GM23338 (cell line): ENCODE measurements at regions not wholly inside any gene's neighbourhood (a gene's known extent, or its start where the extent isn't known, plus 50 kb on each side); places are given as distances from the start of the nearest gene placed in this dataset.

Experiments used
- ATAC-seq: fragments of 200-7000 bp; cut with Tn5 transposase; 3 replicates; pipeline ENCODE4 v1.9.1; 2020
- DNase-seq: peaks from one replicate; pipeline ENCODE4 v3.0.0-alpha.2; 2015; ENCODE audit warnings: low spot score
- H2AFZ ChIP-seq: fragments of 200-600 bp; sonication (generic); 2 replicates; pipeline ENCODE4 v1.8.0; 2016; ENCODE audit warnings: antibody characterized with exemption, mild to moderate bottlenecking, moderate library complexity
- H3F3A ChIP-seq: fragments of 200-600 bp; sonication (generic); replicated peaks from 2 replicates; pipeline ENCODE4 v1.8.0; 2017; ENCODE audit warnings: antibody characterized with exemption, mixed run types, low read depth
- H3K27ac ChIP-seq: fragments of 200-600 bp; sonication (generic); 2 replicates; pipeline ENCODE4 v1.6.1; 2016; ENCODE audit warnings: low read depth
- H3K27me3 ChIP-seq: fragments of 200-600 bp; sonication (generic); 2 replicates; pipeline ENCODE4 v1.8.0; 2016; ENCODE audit warnings: mild to moderate bottlenecking, mixed run types, moderate library complexity; ENCODE audit not compliant: insufficient read depth
- H3K36me3 ChIP-seq: fragments of 200-600 bp; sonication (generic); 2 replicates; pipeline ENCODE4 v1.8.0; 2016; ENCODE audit warnings: mild to moderate bottlenecking; ENCODE audit not compliant: insufficient read depth
- H3K4me1 ChIP-seq: fragments of 200-600 bp; sonication (generic); 2 replicates; pipeline ENCODE4 v1.8.0; 2016; ENCODE audit warnings: mild to moderate bottlenecking, moderate library complexity; ENCODE audit not compliant: insufficient read depth
- H3K4me2 ChIP-seq: fragments of 200-600 bp; sonication (generic); 2 replicates; pipeline ENCODE4 v1.7.1; 2017; ENCODE audit warnings: mixed run types
- H3K4me3 ChIP-seq: fragments of 200-600 bp; sonication (generic); 2 replicates; pipeline ENCODE4 v1.6.1; 2016; ENCODE audit warnings: mixed run types
- H3K79me2 ChIP-seq: fragments of 200-600 bp; sonication (generic); replicated peaks from 2 replicates; pipeline ENCODE4 v1.8.0; 2017; ENCODE audit warnings: mild to moderate bottlenecking; ENCODE audit not compliant: insufficient read depth
- H3K9me2 ChIP-seq: fragments of 200-600 bp; sonication (generic); 2 replicates; pipeline ENCODE4 v1.8.0; 2017; ENCODE audit not compliant: insufficient read depth
- H4K20me1 ChIP-seq: fragments of 200-600 bp; sonication (generic); replicated peaks from 2 replicates; pipeline ENCODE4 v1.8.0; 2017; ENCODE audit warnings: mild to moderate bottlenecking; ENCODE audit not compliant: insufficient read depth
- H3K27ac Mint-ChIP-seq: 2 replicates; pipeline ENCODE4 v1.8.0; 2020; ENCODE audit warnings: inconsistent platforms, mild to moderate bottlenecking, moderate library complexity, mixed read lengths
- H3K27me3 Mint-ChIP-seq: 3 replicates; pipeline ENCODE4 v1.8.0; 2022; ENCODE audit warnings: low read depth, mild to moderate bottlenecking, moderate library complexity, mixed read lengths, inconsistent platforms; ENCODE audit not compliant: insufficient read depth, poor library complexity
- H3K36me3 Mint-ChIP-seq: 3 replicates; pipeline ENCODE4 v1.8.0; 2021; ENCODE audit warnings: low read depth, mild to moderate bottlenecking, inconsistent platforms, moderate library complexity, mixed read lengths
- H3K4me1 Mint-ChIP-seq: 3 replicates; pipeline ENCODE4 v1.8.0; 2020; ENCODE audit warnings: mild to moderate bottlenecking, inconsistent platforms, mixed read lengths
- H3K4me3 Mint-ChIP-seq: 3 replicates; pipeline ENCODE4 v1.8.0; 2021; ENCODE audit warnings: moderate library complexity, mild to moderate bottlenecking, inconsistent platforms, mixed read lengths
- H3K9me3 Mint-ChIP-seq: 3 replicates; pipeline ENCODE4 v1.8.0; 2020; ENCODE audit warnings: moderate library complexity, mild to moderate bottlenecking, inconsistent platforms, mixed read lengths
- CREB1 ChIP-seq: fragments of 250-450 bp; sonication (Bioruptor Pico); IDR thresholded peaks from 2 replicates; pipeline ENCODE4 v1.5.0; 2020; ENCODE audit warnings: low read depth, mild to moderate bottlenecking, moderate library complexity
- EZH2 ChIP-seq: fragments of 200-600 bp; sonication (generic); IDR thresholded peaks from one replicate; pipeline ENCODE4 v1.8.0; 2017; ENCODE audit warnings: antibody characterized with exemption, mild to moderate bottlenecking, low read depth; ENCODE audit not compliant: unreplicated experiment
- EZH2phosphoT487 ChIP-seq: fragments of 200-600 bp; sonication (generic); IDR thresholded peaks from one replicate; pipeline ENCODE4 v1.8.1; 2018; ENCODE audit warnings: antibody characterized with exemption; ENCODE audit not compliant: unreplicated experiment
- JUNB ChIP-seq: IDR thresholded peaks from one replicate; pipeline ENCODE4 v1.6.1; 2016; ENCODE audit warnings: antibody characterized with exemption; ENCODE audit not compliant: unreplicated experiment
- NANOG ChIP-seq: IDR thresholded peaks from 2 replicates; pipeline ENCODE4 v1.6.1; 2016; ENCODE audit warnings: antibody characterized with exemption, borderline replicate concordance
- POLR2AphosphoS5 ChIP-seq: IDR thresholded peaks from 2 replicates; pipeline ENCODE4 v1.6.1; 2016; ENCODE audit warnings: antibody characterized with exemption, low read depth
- STAT1 ChIP-seq: IDR thresholded peaks from one replicate; pipeline ENCODE4 v1.6.1; 2016; ENCODE audit warnings: antibody characterized with exemption; ENCODE audit not compliant: unreplicated experiment
- ZNF114 ChIP-seq: fragments of 250-450 bp; sonication (Bioruptor Pico); IDR thresholded peaks from 2 replicates; pipeline ENCODE4 v1.5.0; 2020; ENCODE audit warnings: mild to moderate bottlenecking, moderate library complexity
- ZNF331 ChIP-seq: fragments of 250-450 bp; sonication (Bioruptor Pico); IDR thresholded peaks from 2 replicates; pipeline ENCODE4 v1.5.0; 2020; ENCODE audit warnings: low read depth, mild to moderate bottlenecking, moderate library complexity
- TF ChIP-seq, protein P1 (sequence below): IDR thresholded peaks from one replicate; pipeline ENCODE4 v1.6.1; 2018; ENCODE audit warnings: antibody characterized with exemption; ENCODE audit not compliant: unreplicated experiment
- TF ChIP-seq, protein P2 (sequence below), 2 experiments: fragments of 200-600 bp in 1 of 2; sonication (generic) in 1 of 2; conservative IDR thresholded peaks; 2 replicates each; pipeline versions ENCODE4 v1.5.1 to v1.6.1; 2016 to 2017; ENCODE audit warnings: antibody characterized with exemption in 2 of 2, low read depth in 2 of 2, mild to moderate bottlenecking in 2 of 2, moderate library complexity in 1 of 2
- TF ChIP-seq, protein P3 (sequence below): IDR thresholded peaks from 2 replicates; pipeline ENCODE4 v1.6.1; 2016; ENCODE audit warnings: antibody characterized with exemption

DNA sequence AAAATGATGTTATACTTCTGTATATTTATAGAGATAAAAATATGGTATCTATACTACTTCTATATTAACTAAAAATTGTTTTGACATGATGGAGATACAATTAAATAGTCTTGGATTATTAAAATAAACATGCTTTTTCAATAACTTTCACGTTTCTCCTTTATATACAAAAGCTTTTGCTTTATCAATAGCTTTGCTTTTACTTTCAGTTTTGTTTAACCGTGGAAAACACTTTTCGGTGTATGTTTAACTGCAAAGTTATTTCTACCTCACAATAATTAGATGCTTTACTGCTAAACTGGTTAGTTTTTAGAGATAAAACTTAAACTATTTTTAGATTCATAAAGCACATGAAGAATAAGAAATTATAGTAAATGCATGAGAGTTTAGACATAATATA lies 432.1 kb upstream of the PCDH15 start:
- Mint-ChIP-seq H3K27ac (no peak overlapping the region), H3K27me3 (no peaks in the 10 kb centered on the region), H3K9me3 (no peaks in the 10 kb centered on the region), H3K4me3 (no peak overlapping the region), H3K4me1 (no peaks in the 10 kb centered on the region), H3K36me3 (no peaks in the 10 kb centered on the region)
- ATAC-seq (no peak), DNase-seq (no peak)
- Histone ChIP-seq H3K4me1 (no peaks in the 10 kb centered on the region), H3K79me2 (no peaks in the 10 kb centered on the region), H3F3A (no peaks in the 10 kb centered on the region), H4K20me1 (no peaks in the 10 kb centered on the region), H3K27ac (no peak overlapping the region), H3K36me3 (no peaks in the 10 kb centered on the region), H2AFZ (no peak overlapping the region), H3K4me2 (no peak overlapping the region), H3K9me2 (no peaks in the 10 kb centered on the region), H3K4me3 (no peak overlapping the region), H3K27me3 (no peaks in the 10 kb centered on the region)
- no peak for TF ChIP-seq STAT1
- no peak for TF ChIP-seq JUNB
- TF ChIP-seq NANOG: no peak

DNA sequence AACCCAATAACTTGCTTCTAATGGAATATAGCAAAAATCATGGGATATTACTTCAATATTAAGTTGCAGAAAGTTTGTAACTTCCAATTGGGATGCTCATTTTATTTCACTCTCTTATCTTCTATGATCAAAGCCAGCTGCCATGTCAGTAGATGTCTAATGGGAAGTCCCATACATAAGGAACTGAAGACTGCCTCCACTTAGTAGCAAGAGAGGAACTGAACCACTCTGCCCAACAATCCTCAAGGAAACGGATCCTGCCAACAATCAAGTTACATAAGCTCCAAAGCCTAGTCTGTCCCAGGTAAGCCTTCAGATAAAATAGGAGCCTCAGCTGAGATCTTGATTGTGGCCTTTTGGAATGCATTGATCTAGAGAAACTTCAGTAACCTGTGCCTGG lies 431.5 kb upstream of the PCDH15 start:
- H3K27me3 Mint-ChIP-seq: no peaks in the 10 kb centered on the region
- H3K4me3 ChIP-seq: no peak overlapping the region
- H3K36me3 ChIP-seq: no peaks in the 10 kb centered on the region
- no peak overlapping the region for H3K4me3 Mint-ChIP-seq
- H4K20me1 ChIP-seq: no peaks in the 10 kb centered on the region
- ATAC-seq: no peak
- H3F3A ChIP-seq: no peaks in the 10 kb centered on the region
- no peak overlapping the region for H3K27ac Mint-ChIP-seq
- H3K4me1 ChIP-seq: no peaks in the 10 kb centered on the region
- DNase-seq: peak; percentile 2
- no peaks in the 10 kb centered on the region for H3K9me2 ChIP-seq
- H3K27ac ChIP-seq: no peak overlapping the region
- no peak overlapping the region for H3K4me2 ChIP-seq
- H2AFZ ChIP-seq: no peak overlapping the region; the same call in 1 of the 2 replicates
- no peaks in the 10 kb centered on the region for H3K27me3 ChIP-seq
- H3K79me2 ChIP-seq: no peaks in the 10 kb centered on the region
- no peaks in the 10 kb centered on the region for H3K9me3 Mint-ChIP-seq
- H3K36me3 Mint-ChIP-seq: no peaks in the 10 kb centered on the region
- H3K4me1 Mint-ChIP-seq: no peaks in the 10 kb centered on the region
- no peak for TF ChIP-seq STAT1
- TF ChIP-seq, protein P1, sequence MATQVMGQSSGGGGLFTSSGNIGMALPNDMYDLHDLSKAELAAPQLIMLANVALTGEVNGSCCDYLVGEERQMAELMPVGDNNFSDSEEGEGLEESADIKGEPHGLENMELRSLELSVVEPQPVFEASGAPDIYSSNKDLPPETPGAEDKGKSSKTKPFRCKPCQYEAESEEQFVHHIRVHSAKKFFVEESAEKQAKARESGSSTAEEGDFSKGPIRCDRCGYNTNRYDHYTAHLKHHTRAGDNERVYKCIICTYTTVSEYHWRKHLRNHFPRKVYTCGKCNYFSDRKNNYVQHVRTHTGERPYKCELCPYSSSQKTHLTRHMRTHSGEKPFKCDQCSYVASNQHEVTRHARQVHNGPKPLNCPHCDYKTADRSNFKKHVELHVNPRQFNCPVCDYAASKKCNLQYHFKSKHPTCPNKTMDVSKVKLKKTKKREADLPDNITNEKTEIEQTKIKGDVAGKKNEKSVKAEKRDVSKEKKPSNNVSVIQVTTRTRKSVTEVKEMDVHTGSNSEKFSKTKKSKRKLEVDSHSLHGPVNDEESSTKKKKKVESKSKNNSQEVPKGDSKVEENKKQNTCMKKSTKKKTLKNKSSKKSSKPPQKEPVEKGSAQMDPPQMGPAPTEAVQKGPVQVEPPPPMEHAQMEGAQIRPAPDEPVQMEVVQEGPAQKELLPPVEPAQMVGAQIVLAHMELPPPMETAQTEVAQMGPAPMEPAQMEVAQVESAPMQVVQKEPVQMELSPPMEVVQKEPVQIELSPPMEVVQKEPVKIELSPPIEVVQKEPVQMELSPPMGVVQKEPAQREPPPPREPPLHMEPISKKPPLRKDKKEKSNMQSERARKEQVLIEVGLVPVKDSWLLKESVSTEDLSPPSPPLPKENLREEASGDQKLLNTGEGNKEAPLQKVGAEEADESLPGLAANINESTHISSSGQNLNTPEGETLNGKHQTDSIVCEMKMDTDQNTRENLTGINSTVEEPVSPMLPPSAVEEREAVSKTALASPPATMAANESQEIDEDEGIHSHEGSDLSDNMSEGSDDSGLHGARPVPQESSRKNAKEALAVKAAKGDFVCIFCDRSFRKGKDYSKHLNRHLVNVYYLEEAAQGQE: no peak
- TF ChIP-seq EZH2: no peak
- TF ChIP-seq, protein P2, sequence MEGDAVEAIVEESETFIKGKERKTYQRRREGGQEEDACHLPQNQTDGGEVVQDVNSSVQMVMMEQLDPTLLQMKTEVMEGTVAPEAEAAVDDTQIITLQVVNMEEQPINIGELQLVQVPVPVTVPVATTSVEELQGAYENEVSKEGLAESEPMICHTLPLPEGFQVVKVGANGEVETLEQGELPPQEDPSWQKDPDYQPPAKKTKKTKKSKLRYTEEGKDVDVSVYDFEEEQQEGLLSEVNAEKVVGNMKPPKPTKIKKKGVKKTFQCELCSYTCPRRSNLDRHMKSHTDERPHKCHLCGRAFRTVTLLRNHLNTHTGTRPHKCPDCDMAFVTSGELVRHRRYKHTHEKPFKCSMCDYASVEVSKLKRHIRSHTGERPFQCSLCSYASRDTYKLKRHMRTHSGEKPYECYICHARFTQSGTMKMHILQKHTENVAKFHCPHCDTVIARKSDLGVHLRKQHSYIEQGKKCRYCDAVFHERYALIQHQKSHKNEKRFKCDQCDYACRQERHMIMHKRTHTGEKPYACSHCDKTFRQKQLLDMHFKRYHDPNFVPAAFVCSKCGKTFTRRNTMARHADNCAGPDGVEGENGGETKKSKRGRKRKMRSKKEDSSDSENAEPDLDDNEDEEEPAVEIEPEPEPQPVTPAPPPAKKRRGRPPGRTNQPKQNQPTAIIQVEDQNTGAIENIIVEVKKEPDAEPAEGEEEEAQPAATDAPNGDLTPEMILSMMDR (conservative IDR thresholded peaks at IDR 0.05; ENCODE audit: low read depth in 2 of 2): no peak
- TF ChIP-seq ZNF114: no peak
- no peak for TF ChIP-seq ZNF331 (CRISPR knock-in tag)
- TF ChIP-seq, protein P3, sequence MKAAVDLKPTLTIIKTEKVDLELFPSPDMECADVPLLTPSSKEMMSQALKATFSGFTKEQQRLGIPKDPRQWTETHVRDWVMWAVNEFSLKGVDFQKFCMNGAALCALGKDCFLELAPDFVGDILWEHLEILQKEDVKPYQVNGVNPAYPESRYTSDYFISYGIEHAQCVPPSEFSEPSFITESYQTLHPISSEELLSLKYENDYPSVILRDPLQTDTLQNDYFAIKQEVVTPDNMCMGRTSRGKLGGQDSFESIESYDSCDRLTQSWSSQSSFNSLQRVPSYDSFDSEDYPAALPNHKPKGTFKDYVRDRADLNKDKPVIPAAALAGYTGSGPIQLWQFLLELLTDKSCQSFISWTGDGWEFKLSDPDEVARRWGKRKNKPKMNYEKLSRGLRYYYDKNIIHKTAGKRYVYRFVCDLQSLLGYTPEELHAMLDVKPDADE: no peak
- no peak for TF ChIP-seq EZH2phosphoT487
- no peak for TF ChIP-seq POLR2AphosphoS5
- TF ChIP-seq JUNB: no peak
- no peak for TF ChIP-seq CREB1
- TF ChIP-seq NANOG: no peak
